ENCODE measurements at regions not wholly inside any gene's neighbourhood (a gene's known extent, or its start where the extent isn't known, plus 50 kb on each side); places are given as distances from the start of the nearest gene placed in this dataset.

- no peak for DNase-seq
Observed at GRCh38 chr1:106846656-106847055, 209.8 kb upstream of the PRMT6 start.

DNA sequence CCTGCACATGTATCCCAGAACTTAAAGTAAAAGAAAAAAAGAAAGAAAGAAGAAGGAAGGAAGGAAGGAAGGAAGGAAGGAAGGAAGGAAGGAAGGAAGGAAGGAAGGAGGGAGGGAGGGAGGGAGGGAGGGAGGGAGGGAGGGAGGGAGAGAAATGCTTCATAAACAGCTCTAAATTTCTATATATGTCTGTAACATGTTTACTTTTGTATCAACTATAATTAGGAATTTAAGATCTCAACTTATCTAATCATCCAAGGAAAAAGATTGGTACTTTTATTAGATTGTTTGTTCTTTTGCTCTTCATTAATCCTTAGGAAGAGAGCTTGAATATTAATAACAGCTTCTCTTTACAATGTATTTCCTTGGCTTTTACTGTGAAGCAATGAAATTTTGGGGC is 195.4 kb upstream of the PRMT6 start:
- DNase-seq = no peak

DNA sequence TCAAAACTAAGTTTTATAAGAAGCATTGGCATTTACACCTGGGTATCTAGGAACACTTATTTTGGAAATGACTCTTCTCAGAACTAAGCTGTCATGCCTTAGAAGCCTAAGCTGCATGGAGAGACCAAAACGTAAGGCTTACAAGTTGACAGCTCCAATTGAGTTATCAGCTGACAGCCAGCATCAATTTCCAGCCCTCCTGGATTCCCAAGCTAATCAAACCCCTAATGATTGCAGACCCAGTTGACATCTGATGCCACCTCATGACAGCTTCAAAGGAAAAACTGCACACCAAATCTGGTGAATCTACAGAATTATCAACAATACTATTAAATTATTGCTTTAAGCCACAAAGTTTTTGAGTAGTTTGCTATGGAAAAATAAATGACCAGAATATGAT is 187.6 kb upstream of the PRMT6 start:
- DNase-seq = no peak

DNA sequence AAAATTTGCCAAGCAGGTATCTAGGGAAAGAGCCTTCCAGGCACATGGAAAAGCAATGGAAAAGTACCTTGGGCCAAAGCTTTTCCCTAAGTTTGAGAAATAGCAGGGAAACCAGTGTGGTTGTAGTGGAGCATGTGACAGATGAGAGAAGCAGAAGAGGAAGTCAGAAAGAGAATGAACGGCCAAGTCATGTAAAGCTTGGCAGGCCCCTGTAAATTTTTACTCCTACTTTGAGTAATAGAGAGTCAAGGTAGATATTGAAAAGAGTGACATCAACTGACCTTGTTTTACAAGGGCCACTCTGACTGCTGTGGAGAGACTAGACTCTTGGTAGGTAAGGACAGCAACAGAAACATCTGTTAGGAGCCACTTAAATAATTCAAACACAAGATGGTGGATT is 180.9 kb upstream of the PRMT6 start:
- DNase-seq = no peak

DNA sequence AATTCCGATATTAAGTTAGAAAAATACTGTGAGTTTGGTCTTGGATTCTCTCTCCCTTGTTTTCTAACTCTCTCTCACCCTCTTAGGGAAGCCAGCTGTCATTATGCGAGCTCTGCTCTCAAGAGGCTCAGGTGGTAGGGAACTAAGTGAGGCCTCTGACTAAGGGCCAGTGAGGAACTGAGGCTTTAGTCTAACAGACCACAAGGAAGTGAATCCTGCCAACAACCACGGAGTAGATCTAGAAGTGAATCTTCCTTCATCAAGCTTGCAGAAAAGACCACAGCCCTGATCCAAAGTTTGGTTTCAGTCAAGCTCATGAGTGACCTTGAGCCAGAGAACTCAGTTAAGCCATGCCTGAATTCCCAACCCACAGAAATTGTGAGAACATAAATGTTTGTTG is 180.1 kb upstream of the PRMT6 start:
- DNase-seq = no peak

DNA sequence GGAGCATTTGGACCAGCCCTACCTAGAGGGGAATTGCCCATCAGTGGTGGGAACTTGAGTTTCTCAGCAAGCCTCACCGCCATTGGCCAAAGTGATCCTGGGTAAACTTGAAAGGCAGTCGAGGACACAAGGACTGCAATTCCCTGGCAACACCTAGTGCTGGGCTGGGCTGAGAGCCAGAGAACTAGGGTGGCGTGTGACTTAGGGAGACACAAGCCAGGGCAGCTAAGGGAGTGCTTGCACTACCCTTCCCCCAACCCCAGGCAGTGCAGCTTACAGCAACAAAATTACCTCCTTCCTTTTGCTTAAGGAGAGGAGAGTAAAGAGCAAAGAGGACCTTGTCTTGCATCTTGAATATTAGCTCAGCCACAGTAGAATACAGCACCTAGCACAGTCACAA is 176.9 kb upstream of the PRMT6 start:
- no peak for DNase-seq

GRCh38 chr1:106880226-106880625 is 176.2 kb upstream of the PRMT6 start:
- DNase-seq = no peak

DNA sequence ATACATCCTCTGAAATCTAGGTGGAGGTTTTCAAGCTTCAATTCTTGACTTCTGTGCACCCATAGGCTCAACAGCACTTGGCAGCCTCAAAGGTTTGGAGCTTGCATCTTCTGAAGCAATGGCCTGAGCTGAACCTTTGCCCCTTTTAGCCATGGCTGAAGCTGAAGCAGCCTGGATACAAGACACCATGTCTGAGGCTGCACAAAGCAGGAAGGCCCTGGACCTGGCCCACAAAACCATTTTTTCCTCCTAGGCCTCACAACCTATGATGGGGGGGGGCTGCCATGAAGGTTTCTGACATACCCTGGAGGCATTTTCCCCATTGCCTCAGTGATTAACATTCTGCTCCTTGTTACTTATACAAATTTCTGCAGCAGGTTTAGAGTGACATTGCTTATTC is 173.3 kb upstream of the PRMT6 start:
- no peak for DNase-seq

DNA sequence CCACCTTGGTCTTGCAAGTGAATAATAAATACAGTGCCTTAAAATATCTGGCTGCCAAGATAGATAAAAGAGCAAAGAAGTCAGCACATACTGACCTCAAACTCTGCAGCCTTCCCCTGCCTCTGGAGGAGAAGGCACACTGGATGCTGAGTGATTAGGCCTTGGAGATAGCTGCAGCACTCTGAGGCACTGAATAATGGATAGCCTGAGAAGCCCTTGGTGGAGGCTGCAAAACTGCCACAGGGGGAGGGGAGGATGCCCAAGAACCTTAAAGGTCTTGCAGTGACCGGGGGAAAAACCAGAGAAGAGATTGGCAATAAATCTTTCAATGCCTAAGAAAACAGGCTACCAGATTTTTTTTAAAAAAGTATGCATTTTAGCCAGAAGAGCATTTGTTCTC is 167.4 kb upstream of the PRMT6 start:
- DNase-seq = no peak

DNA sequence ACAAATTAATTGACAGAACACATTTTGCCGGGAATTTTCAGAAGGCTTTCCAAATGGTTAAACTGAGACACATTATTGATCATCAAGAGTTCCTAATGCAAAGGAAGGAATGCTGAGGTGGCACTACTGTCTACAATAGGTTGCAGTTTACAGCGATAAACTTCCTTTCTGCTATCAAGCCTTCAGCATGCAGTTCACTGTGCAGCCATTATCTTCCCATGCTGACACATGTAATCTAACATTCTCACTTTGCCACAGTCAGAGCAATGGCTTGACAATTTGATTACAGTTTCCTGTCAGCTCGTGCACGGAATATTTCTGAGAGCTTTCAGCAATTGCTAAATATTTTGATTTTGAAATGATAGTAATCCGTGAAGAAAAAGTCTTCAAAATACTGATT is 166.9 kb upstream of the PRMT6 start:
- DNase-seq = no peak

DNA sequence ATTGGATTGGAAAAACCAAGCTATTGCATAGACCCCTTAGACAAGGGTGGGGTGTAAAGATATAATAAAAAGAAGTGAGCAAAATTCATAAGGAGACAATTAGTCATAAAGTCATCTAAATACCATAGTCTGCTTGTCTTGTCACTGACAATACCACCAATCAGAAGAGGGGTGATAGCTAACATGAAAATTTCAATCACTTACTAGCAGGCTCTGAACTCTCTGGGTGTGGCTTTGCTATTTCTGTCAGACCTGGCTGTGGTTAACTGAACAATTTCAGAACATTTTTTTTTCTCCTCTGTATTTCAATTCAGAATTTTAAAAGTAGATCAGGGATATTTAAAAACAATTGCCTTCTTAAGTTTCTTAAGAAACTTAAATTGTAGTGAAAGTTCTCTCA is 158.5 kb upstream of the PRMT6 start:
- no peak for DNase-seq

- DNase-seq = no peak
Observed at GRCh38 chr1:106899644-106900043, 156.8 kb upstream of the PRMT6 start.

GRCh38 chr1:106907795-106908194 is 148.7 kb upstream of the PRMT6 start:
- DNase-seq = no peak

DNA sequence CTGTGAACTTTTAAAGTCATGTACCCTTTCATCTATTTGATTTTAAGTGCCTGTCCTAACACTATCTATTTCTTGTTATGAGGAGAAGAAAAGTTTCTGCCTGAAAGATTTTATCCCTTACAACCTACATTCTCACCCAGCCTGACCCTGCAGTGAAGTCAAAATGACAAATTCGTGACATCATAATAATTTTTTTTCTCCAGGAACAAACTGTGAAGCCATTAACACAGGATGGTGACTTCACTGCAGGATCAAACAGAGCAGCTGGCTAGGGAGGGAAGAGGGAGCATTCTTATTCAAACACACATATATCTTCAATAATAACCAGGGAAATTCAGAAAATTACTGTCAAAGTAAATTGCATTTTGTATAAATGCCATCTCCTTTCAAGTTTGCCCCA is 147.8 kb upstream of the PRMT6 start:
- no peak for DNase-seq

DNA sequence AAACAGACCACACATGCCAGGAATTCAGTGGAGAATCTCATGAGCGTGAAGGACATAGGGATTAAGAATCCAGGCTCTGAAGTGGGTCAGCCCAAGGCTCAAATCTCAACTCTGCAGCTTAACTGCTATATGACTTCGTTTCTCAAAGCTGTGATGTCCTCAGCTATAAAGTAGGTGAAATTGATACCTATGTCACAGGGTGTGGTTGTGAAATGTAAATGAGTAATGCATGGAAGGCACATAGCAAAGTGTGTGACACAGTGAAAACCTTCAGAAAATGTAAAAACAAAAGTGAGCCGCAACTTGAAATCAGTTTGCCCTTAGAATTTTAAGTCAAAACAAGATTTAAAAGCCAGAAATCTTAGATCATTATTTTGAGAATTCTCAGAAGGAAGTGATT is 145.7 kb upstream of the PRMT6 start:
- DNase-seq = no peak

- no peak for DNase-seq
Observed at GRCh38 chr1:106912131-106912530, 144.3 kb upstream of the PRMT6 start.

DNA sequence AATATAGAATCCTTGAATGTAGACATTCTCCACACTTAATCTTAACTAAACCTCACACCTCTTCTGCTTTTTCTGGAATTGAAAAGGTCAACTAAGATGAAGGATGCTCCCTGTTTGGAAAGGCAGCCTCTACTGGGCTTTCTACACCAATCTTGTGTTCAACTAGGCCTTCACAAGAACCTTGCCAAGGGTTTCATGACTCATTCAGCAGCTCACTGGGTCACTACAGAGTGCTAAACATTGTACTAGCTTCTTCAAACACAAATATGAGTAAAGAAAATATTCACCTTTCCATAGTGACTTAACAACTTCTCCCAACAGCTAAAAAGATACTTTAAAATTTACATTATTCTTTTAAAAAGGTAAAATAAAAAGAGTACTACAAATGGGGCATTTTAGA is 135.3 kb upstream of the PRMT6 start:
- no peak for DNase-seq

GRCh38 chr1:106924360-106924759 is 132.1 kb upstream of the PRMT6 start:
- DNase-seq = no peak

DNA sequence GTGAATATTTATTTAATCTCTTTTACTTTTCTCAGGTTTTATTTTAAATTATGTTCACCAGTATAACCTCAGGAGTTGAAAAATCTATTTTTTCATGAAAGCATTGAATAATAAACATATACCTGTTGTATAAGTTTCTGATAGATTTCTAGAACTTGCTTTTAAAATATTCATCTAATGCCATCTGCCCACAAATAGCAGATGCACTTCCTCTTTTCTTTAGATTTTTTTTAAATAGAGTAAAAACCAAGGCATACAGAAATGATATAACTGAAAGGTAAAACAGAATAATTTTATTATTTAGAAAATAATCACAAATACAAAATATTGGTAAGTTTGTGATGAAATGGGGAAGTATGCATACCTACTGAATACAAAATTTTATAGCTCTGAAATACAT is 130.7 kb upstream of the PRMT6 start:
- DNase-seq = no peak

DNA sequence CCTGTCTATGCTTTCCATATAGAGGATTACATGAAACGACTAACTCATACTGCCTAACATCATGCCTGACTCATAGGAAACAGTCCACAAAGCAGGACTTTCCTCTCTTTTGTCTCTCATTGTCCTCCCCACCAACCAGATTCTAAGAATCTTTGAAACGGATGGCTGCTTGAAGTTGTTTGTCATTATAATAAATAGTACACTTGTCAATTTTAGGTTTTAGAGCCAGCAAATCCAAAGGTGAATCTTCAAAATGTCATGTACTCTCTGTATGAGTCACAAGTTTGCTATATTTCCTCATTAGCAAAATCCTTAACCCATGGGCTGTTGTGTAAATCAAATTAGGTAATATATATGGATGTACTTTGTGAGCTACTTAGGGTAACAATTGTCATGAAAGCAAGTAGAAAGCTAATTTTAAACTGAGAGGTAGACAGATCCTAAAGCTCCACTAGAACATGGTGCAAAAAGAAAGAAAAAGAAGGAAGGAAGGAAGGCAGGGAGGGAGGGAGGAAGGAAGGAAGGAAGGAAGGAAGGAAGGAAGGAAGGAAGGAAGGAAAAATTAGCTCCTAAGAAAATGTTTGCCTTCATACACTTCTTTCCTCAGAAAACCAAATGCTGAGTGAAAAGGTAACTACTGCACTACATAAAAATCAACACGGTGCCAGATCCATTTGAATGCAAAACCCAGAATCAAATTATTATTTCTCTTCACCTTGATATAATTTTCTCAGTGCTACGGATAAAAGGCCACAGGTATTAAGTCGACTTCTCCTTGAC is 129.5 kb upstream of the PRMT6 start:
- DNase-seq = no peak

DNA sequence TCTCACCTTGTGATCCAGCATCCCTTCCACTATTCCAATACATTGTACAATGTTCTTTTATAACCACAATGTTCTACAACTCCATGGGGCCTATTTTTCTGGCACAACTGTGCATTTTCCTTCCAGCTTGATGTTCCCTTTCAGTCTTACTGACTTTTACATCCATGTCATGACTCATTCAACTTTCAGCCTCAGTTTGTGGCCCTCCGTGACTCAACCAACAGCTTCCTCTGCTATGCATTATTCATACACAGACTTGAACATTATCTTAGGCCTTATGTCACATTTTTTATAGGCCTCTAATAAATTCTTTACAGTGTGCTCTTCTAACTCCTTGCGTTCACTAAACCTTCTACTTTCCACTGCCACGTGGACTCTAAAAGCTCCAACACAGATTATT is 119.4 kb upstream of the PRMT6 start:
- no peak for DNase-seq

DNA sequence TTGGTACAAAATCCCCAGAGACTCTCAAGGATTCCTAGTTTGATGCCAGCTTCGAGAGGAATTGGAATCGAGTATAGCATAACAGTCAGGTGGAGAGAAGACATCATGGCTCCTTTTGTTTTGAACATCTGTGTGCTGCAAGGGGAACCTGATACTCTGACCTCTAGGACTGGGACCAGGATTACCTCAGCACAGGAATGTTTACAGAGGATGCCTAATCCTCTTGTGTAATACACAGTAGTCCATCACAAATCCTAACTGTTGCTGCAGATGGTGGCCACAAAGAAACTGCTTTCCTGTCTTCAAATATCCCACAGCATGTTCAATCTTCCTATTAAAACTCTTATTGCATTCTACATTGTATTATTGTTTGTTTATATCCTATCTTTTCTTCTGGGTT is 111.8 kb upstream of the PRMT6 start:
- DNase-seq = no peak

- no peak for DNase-seq
Observed at GRCh38 chr1:106952776-106953175, 103.7 kb upstream of the PRMT6 start.

DNA sequence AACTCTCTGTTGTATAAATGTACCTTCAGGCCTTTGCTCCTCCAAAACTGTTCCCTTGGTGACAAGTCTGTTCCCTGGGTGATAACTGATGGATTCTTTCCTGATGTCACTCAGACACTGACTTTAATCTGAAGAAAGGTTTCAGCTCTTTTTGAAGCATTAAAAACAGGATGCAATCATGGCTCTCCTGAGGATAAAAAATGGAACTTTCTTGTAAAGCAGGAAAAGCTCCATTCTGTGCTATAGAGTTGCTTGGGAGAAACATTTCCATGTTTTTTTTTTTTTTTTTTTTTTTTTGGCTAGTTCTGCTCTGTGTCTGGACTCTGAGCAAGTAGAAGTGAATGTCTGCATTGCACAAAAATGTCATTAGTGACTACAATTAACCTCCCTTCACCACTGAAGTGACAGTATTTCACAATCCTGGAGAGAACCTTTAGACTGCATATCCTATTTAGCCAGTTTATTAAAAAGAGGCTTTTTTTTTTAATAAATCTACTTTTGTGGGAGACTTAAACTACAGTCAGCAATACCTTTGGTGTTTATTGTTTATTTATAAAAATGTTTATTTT is 101.7 kb upstream of the PRMT6 start:
- no peak for DNase-seq

- no peak for DNase-seq
Observed at GRCh38 chr1:106956721-106957120, 99.8 kb upstream of the PRMT6 start.

Measured in CD4-positive, alpha-beta T cell treated with Interleukin-1 beta for 1 hour (primary cell).